ENCODE measurements at regions not wholly inside any gene's neighbourhood (a gene's known extent, or its start where the extent isn't known, plus 50 kb on each side); places are given as distances from the start of the nearest gene placed in this dataset.

DNA sequence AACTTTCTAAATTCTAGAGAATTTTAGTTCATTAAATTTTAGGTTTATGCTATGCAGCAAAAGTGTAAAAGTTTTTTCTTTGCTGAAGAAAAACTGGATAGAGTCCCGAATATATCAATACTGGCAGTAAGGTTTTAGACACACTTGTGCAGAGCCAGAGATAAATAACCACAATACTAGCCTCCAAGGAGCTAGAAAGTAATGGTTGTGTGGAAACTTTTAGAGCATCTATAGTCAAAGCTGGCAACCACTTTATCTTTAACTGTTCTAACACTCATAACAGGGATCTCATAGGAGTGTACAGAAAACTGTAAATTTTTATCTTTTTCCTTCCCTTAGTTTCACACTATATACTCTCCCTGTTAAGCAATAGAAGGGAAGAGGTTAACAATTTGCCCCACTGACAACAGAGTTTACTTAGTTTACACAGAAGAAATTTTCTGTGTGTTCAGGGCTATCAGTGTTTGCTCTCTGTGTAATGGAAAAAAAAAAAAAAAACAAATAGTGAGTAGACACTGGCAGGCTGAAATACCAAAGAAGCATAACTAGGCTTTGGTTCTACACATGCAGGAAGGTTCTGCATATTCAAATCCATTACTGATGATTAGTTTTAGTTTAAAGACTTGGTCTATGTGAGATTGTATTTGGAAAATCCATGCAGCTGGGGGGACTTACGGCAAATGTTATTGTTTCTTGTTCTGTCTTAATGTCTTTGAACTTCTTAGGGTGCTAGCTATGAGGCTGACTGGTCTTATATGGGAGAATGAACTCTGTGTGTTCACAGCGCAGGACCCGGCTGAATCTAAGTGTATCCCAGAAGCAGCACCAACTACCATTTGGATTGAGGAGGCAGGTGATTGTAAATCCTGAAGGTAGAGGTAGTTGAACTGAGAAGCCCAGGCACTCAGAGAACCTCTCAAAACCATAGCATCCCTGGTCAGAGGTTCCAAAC lies 187.6 kb downstream of the PCSK1 start:
- DNase-seq (ENCODE audit: low spot score): no peak

DNA sequence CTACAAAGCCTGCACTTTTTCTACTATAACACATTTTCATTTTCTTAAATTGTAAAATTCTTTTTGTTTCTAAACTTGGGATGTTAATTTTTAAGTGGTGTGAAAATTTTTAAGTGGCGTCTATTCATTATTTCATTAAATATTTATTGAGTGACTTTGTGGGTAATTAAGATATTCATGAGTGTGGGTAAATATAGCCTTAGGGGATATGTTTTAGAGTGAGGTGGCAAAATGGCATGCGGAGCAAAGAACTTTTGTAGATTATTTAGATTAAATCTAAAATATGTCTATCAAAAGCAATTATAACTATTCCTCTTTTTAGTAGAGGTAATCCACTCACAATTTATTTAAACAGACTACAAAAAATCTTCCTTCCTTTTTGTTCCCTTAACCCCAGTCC lies 188.4 kb downstream of the PCSK1 start:
- no peak for DNase-seq (ENCODE audit: low spot score)

DNA sequence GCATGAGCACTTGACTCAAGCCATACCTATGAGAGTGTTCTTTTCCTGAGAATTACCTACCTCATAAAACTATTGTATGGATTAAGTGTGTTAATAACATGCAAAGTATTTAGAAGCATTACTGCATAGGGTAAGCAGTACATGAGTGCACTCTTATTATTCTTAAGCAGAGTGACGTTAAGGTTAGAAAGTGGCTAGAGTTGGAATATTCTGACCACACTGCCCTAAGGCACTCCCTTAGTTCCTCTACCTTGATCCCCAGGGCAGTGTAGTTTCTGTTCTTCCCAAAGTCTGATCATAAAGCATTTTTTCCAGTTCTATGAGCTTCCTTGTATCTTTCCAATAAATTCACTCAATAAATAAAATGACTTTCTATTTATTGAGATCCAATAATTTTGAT lies 189.2 kb downstream of the PCSK1 start:
- DNase-seq (ENCODE audit: low spot score): no peak

DNA sequence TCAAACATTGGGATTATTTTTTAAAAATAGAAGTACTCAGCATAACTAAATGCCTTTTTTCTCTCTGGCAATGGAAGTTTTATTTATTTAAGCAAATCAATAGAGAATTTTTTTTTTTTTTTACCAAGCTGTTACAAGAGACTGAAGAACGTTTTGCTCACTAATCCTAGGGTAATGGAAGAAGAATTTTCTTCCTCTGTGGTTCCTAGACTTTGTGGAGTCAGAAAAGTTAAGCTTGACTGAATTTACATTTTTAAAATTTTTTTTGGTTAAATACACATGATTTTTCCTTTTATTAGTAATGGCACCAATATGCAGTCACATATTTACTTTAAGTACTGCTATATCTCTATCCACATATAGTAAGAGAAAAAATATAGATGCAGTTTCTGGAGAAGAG lies 189.8 kb downstream of the PCSK1 start:
- DNase-seq (ENCODE audit: low spot score): no peak

GRCh38 chr5:96242571-96242970 lies 190.5 kb downstream of the PCSK1 start:
- DNase-seq (ENCODE audit: low spot score): no peak

DNA sequence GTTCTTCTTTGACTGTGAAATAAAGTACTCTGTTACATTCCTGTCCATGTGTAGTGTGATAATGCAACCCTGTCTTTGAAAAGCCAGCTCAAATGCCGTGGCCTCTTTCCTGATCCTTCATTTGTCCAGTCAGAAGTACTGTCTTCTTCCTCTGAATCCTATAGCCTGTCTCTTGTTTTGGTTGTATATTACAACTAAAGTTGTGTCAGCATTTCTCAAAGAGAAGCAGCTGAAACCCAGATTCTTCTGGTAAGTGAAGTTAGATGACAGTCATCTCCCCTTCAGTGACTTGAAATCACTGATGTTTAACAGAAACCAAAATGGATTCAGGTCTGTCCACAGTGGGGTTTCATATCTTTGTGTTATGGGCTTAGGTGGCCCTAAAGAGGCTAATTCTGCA lies 196.2 kb downstream of the PCSK1 start:
- no peak for DNase-seq (ENCODE audit: low spot score)

GRCh38 chr5:96236051-96236450 lies 197.0 kb downstream of the PCSK1 start:
- DNase-seq (ENCODE audit: low spot score): no peak

DNA sequence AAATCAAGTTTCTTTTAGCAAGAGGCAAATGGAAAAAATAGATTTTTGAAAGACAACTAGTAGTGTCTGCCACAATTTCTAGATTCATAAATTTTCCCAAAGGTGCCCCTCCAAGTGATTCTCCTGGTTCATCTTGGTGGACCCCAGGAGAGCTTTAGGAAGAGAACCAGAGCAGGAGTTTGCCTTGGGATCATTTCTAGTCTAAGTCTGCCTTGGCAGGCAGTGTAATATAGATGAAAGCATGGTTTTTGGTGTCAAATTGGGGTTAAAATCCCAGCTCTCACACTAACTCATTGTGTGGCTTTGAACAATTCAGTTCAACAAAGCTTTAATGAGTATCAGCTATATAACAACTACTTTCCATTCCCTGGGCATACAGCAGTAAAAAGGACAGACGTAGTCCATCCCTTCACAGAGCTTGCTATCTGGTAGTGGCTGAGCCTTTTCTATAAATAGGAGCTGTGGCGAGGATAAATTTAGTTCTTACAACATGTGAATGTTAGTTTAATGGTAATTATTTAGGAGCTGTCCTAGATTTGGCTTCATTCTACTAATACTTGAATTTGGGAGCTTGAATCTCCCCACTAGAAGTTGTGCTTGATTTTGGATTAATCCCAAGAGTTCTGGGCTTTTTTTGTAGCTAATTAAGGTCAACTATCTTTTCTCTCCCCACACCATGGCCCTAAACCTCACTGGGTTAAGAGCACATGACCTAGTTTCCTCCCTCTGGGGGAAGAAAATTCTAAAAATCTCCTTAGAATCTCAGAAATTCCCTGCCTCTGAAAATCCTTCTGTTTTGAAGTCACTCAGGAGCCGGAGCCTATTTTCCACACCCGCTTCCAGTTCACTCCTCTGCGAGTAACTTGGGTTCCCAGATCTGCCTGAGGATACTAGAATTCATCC lies 197.8 kb downstream of the PCSK1 start:
- DNase-seq (ENCODE audit: low spot score): no peak

GRCh38 chr5:96232602-96233001 lies 200.4 kb downstream of the PCSK1 start:
- DNase-seq (ENCODE audit: low spot score): no peak

- DNase-seq (ENCODE audit: low spot score): no peak
Measured at GRCh38 chr5:96229188-96229587, 203.9 kb downstream of the PCSK1 start.

DNA sequence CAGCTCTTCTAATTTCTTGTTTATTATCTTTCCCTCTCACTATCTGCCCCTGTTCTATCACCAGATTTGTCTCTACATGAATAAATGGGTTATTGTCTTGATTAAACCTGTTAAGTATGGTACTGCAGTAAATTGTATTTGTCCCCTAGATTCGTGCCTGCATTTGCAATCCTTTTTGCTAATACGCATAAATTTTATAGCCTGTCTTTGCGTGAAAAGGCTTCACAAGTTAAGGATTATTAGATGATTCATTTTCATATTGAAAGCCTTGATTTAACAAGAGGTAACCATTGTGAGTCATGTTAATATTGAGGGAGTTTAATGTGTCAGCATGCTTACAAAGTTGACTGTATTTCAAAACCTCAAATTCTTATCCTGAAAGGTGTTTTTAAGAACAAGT lies 204.6 kb downstream of the PCSK1 start:
- no peak for DNase-seq (ENCODE audit: low spot score)

- DNase-seq (ENCODE audit: low spot score): no peak
Measured at GRCh38 chr5:96227957-96228356, 205.1 kb downstream of the PCSK1 start.

GRCh38 chr5:96226941-96227552 lies 206.0 kb downstream of the PCSK1 start:
- DNase-seq (ENCODE audit: low spot score): no peak

GRCh38 chr5:96222129-96222528 lies 210.9 kb downstream of the PCSK1 start:
- DNase-seq (ENCODE audit: low spot score): no peak

- no peak for DNase-seq (ENCODE audit: low spot score)
Measured at GRCh38 chr5:96220610-96221390, 212.2 kb downstream of the PCSK1 start.

DNA sequence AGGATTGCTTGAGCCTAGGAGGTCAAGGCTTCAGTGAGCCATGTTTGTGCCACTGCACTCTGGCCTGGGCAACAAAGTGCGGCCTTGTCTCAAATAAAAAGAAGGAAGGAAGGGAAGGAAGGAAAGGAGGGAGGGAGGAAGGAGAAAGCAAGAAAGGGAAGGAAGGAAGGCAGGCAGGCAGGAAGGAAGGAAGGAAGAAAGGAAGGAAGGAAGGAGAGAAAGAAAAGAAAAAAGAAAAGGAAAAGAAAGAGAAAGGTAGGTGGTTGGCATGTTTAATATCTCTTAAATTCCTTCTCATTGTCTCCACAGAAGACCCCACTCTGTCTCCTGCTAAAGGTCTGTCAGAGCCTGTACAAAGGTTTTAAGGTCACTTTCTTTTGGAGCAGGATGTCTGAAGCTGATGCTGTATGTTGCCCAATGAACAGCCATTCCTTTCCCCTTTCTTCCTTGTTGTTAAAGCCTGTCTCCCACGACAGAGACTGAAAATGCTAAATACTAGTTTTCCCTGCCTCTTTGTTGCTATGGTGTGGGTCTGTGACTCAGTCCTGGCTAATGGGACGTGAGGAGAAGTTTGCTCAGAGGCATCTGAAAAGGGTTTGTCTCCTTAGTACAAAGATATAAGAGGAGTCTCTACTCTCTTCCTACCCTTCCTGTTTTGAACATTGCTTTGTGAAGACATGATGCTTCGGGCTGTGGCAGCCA lies 213.3 kb downstream of the PCSK1 start:
- DNase-seq (ENCODE audit: low spot score): no peak

- no peak for DNase-seq (ENCODE audit: low spot score)
Measured at GRCh38 chr5:96218653-96219052, 214.4 kb downstream of the PCSK1 start.

- DNase-seq (ENCODE audit: low spot score): no peak
Measured at GRCh38 chr5:96214442-96215197, 218.4 kb downstream of the PCSK1 start.

DNA sequence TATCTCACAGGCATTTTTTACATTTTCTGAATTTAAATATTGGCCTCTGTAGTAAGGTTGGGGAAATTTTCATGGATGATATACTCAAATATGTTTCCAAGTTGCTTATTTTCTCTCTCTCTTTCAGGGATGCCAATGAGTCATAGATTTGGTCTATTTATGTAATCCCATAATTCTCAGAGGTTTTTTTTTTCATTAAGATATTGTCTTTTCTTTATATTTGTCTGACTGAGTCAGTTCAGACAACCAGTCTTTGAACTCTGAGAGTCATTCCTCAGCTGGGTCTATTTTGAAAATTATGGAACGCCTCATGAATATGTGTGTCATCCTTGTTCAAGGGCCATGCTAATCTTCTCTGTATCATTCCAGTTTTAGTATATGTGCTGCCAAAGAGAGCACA lies 223.2 kb downstream of the PCSK1 start:
- no peak for DNase-seq (ENCODE audit: low spot score)

DNA sequence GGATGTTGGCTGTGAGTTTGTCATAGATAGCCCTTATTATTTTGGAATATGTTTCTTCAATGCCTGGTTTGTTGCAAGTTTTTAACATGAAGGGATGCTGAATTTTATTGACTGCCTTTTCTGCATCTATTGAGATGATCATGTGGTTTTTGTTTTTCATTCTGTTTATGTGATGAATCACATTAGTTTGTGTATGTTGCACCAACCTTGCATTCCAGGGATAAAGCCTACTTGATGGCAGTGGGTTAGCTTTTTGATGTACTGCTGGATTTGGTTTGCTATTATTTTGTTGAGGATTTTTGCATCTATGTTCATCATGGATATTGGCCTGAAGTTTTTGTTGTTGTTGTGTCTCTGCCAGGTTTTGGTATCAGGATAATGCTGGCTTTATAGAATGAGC lies 225.6 kb downstream of the PCSK1 start:
- no peak for DNase-seq (ENCODE audit: low spot score)

Measured in CD4-positive, alpha-beta T cell treated with Interleukin-15 for 4 hours (primary cell).